GM21717 (cell line): ENCODE measurements at regions not wholly inside any gene's neighbourhood (a gene's known extent, or its start where the extent isn't known, plus 50 kb on each side); places are given as distances from the start of the nearest gene placed in this dataset.
"Not testable (repeated sequence)": the region's sequence is repeated elsewhere in the genome, so short reads cannot be mapped to it uniquely, and the experiment has no call there.

ENCODE experiments used
- ATAC-seq: cut with Tn5 transposase; IDR thresholded peaks from one replicate; pipeline ENCODE4 v1.9.1; 2021; ENCODE audit warnings: mild to moderate bottlenecking, moderate library complexity; ENCODE audit not compliant: unreplicated experiment

DNA sequence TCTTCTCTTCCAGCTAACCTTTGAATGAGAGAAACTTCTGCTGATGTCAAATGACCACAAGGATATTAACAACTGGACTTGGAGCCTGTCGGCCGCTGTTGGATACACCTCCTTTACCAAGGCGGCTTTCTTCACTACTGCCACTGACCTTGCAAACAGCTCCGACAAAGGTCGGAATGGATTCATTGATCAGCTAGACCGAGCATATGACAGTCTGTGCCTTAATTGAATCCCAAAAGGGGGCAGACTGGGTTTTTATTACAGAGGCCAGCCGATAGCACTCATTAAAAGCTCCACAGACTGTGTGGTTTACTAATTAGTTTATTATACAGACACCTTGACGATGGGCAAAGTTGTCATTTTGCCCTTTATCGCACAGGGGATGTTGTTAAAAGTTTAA lies 394.5 kb downstream of the RERGL start:
- no peak for ATAC-seq

DNA sequence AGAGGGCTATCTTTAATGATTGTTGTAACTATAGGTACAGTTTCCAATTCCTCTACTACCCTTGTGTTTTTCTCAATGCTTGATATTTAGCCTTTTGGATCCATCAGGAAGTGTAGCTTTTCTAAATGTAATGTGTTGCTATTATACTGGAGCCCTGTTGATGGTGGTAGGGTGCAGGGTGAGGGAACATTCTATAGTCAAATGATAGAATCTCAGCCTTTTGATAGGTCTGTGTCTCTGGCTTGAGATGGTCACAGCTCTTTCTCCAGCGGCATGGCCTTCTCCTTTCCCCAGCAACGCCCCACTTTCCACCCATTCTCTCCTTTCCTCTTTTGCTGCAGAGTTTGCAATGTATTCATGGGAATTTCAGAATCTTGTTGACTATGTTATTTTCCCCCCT lies 398.6 kb downstream of the RERGL start:
- no peak for ATAC-seq

DNA sequence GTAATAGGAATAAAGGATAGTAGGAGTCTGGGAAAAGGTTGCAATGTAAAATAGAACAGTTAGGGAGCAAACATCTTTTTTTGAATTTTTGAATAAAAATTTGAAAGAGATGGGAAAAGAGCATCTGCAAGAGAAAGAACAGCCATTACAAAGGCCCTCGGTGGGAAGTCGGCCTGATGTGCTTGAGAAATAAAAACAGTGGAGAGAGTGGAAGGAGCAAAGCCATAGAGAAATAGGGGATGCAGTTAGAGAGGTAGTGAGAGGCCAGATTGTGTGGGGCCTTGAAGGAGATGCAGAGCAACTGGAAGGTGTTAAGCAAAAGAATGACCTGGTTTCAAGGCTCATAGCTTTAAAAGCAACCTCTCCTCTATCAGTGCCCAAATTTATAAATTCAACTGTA lies 409.8 kb downstream of the RERGL start:
- no peak for ATAC-seq

DNA sequence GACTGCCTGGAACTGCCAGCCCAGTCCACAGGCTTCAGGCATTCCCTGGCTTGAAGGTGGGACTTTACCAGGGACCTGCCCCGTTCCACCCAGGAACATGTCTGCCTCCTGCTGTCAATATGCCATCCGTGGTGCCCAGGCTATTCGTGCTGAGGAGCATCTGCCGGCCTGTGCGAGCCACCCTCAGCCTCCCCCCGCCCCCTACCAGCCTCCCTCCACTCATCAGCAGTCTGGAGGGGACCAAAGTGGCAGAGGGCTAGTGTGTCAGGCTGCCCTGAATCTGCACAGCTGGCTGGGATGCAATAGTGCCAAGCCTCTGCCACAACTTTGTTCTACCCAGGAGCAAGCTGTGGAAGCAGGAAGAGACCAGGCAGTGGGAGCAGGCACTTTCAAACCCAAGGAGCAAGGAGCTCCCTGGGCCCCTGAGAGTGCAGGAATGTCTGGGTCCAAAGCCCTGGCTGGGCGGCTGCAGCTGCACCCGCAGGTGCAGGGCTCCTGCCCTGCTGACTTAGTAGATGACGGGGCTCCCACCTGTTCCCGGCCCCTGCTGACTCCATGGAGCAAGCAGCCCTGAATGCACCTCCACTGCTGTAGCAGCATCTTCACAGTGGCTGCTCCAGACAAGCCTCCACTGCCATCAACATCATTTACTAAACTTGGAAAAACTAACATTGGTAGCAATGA lies 423.2 kb downstream of the RERGL start:
- ATAC-seq = no peak

DNA sequence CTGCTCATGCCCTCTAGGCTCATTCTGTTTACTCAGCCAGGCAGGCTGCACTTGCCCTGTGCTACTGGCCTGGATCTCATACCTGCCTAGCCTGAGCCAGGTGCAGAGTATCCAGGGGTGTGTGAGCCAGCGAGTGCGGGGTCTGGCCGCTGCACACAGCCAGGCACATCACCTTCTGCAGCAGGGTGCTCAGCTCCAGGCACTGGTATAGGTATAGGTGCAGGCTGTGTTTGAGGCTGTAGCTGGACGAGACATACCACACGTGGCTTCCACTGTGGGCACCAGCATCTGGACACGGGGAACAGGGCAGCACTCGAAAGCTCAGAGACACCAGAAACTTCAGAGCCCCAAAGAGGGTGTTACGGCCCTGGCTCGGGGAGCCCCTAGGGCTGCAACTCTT lies 424.2 kb downstream of the RERGL start:
- no peak for ATAC-seq

DNA sequence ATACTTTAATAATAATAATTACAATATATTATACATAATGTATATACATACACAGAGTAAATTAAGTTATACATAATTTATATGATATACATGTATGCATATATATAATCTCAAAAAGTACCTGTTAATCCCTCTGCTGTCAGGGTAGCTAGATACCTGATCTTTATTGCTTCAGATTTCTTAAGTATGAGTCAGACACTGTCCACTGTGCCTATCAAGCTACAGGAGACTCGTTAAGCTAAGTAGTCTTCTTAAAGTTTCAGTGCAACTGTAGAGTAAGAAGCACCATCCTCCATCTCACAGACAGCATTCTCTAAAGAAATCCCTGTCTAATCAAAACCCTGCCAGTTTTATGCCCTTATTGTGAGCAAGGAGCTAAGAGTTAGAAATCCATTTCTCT lies 428.7 kb downstream of the RERGL start:
- ATAC-seq = no peak

DNA sequence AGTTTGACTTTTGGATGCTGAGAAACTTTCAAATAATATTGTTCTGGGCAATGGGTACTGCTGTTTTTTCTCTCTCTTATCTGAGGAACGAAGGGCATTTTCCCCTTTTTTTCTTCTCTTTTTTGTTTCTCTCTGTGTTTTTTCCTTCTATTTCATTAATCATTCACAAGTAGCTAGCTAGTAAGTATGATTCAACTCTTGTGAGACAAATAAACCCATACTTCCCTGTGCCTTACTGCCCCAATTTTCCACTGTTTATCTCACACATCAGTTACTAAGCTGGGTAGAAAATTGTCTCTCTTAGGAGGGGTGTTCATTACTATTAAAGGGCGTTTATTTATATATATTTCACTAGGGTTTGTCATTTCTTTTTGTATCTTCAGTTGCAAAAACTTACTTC lies 437.6 kb downstream of the RERGL start:
- no peak for ATAC-seq

DNA sequence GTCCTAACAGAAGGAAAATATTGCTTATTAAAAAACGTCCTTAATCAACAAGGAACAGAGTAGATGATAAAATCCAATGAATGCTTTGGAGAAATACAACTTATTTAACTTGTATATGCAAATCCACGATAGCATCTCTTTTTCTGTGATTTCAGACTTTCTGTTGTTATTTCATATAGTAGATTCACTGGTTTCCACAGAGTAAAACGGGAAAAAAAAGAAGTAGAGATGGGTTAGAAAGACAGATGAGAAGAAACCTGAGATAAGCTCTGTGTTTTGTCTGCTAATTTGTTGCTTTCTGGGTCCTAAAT lies 447.7 kb downstream of the RERGL start:
- no peak for ATAC-seq

DNA sequence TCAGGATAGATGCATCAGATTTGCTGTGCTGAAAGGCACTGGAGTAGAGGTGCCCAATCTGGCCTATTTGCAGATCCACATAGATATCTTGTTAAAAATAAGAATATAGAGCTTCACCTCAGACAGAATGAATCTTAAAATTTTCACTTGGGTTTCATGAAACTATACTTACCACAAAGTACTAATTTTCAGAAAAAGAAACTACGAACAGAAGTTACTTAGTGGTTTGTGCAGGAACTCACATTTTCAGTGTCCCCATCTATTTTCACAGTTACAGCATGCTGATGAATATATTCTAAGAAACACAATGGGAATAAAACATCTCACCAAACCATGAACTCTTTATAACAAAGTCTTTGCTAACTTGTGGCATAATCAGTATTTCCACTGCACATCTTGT lies 449.4 kb downstream of the RERGL start:
- no peak for ATAC-seq

DNA sequence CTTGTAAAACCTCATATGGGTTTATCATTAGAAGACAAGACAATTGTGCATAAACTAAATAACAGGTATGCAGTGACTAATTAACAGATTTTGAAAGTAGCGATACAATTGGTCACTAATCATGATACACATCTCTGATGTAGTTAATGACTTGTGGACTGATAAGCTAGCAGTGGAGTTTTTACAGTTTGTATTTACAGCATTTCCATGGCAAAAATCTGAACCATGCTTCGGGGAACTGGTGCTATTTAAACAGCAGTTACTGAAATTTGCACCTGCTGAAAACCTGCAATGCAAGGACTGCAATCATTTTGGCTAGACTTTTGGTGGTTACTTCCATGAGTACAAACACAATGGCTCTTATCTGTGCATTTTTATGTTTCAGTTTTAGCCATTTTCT lies 471.2 kb downstream of the RERGL start:
- no peak for ATAC-seq

DNA sequence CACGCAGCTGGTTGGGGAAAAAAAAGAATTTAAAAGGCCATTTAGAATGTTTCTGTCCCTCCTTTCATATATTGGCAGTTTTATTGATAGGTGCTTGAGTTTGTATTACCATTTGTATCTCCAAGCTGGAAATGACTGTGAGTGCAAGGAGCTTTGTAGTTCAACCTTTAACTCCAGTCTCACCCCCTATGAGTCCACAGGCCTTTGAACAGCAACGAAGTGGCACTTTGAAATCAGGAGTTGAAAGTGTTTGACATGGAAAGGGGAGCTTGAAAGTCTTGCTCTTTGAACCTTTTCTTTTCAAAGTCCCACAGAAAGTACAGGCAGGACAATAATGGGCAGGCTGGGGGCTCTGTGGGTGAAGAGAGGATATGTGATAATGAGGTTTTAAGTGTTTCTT lies 480.3 kb downstream of the RERGL start:
- no peak for ATAC-seq

DNA sequence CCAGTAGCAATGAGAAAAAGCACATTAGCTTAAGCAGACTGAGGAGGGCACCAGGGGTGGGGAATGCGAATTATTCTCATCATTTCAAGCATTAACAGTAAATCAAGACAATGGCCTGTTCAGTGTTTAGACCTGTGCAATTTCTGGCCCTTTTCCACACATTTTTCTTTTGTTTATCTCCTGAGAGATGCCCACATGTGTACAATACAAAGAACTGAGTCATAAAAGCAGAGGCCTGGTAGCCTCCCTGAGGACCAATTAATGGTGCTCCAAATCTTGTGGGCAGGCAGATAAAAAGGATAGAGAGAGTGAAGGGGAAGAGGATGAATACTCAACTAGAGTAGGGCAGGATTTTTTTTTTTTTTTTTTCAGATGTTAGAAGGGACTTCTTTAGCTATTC lies 480.8 kb downstream of the RERGL start:
- no peak for ATAC-seq

DNA sequence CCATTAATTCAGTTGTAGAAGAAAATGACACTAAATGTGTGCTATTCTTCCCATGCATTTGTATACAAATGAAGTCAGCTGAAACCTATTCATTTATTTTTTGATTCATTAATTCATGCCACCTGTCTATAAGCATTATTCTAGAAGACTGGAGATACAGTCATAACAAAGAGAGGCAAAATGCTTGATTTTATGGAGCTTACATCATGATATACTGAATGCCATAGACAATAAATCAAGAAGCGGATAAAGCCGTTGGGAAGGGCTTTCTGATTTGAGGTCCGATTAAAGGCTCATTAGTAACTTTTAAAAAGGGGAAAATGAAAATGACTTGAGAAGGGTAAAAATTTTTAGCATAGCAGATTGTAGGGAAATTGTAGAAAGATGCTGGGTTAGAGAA lies 494.9 kb downstream of the RERGL start:
- no peak for ATAC-seq

DNA sequence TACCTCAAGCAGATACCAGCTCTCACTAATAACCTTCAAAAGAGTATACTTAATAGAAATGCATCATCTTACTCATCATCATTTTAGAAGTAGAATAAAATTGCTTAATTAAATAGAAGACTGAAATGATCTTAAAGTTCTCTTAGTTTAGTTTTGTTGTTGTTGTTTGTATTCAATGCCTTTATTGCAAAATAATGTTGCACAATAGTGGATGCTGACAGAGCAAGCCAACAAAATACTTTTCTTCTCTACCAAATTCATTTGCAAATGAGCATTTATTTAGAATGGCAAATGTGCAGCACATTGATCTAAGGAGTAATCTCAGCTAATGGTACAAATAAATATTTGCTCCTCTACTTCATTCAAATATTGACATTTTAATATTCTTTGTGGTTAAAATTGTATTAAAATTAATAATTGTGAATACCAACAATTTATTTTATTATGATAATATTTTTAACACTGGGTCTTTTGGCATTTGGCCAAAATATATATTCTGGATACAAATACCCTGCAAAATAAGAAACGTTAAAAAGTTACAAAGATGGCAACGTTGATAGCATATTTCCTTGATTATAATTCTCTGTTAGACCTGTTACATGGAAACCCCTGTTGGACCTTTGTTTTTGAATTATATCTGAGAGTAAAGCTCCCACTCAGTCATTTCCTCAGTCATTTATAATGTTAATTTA lies 496.1 kb downstream of the RERGL start:
- no peak for ATAC-seq

DNA sequence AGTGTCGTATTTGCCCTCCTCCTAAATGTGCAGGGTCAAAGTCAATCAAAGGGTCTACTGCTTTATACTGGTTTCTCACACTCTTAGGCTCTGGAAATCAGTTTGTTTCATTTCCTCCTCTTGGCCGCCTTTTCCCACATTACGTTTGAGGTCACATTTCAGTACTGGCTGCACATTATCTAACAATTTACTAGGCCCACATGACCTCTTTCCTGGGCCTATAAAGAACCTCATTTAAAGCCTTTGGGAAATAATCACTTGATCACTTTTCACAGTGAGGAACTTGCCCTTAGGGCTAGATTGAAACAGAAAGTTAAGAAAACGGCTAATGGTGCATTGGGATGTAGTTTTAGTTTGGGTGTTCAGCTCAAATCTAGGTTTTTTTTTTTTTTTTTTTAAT lies 497.5 kb downstream of the RERGL start:
- ATAC-seq = no peak

DNA sequence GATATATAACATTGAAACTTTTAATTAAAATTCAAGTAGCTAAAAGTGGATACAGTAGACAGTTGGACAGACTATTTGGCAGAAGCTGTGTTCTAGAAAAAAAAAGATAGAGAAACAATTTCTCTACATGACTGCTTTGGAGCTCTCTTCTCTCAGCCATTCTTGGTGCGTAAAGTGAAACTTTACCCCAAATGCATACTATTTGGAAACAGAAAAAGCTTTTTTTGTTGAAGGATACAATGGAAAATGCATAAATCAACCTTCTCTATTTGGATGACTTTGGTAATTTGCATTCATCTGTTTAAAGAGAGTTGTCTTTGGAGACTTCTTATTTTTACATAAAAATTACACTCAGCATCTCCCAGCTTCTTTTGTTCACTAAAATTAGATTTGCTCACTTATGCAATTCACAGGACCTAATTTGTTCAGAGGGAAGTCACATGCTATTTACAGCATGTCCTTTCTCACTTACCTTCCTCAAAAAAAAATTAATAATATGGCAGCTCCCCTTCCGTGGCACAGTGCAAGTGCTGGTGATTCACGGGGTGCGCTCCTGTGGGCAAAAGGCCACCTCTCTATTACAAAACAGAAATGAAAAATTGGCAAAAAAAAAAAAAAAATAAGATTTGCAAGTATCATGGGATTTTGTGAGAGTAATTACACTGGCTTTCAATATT lies 498.9 kb downstream of the RERGL start:
- ATAC-seq = no peak

DNA sequence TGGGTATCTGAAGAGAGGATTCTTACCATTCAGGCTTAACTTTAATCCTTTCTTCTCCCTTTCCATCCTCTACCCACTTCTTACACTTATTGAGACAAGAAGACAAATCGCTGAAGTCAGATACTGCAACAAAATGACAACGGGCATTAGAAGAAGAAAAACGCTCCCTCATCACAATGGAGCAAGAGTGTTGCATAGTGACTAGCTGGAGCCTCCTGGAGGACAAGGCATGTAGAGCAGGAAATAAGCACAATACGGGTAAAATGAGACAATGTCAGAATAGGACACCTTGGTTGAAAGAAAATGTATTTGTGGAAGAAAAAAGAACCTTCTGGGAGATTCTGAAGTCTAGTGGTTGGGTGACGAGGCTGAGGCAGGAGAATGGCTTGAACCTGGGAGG lies 501.0 kb downstream of the RERGL start:
- no peak for ATAC-seq

DNA sequence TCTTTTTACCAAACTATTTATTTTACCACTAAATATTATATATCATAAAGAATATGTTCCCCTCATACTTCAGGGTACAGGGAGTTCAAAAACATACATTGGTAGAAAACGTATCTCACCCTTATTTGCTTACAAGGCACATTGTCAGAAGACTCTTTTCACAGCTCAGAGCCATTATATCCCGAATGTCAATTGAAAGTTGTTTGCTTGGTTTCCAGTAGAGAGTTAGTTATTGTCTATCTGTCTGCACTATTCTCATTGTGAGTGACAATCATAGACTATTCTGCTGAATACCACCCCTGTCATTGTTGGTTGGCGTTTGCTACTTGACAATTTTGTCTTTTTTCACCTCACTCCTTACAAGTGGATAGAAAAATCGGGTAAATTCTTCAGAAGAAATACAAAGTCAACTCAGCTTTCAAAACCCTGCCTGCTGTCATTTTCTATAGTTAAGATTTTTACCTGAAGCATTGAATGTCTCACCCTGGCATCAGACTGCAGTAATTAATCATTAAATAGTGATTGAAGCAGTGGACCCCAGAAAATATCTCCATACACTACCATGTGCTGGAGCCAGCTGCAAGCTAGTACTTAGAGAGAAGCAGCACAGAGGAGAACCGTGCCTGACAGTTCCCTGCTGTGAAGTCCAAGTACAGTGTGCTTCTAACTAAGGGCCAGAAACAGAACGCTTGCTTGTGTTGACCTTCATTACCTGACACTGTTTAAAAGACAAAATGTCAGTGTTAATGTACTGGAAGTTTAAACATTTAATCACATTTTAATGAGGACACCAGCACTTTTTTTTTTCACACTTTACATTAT lies 510.6 kb downstream of the RERGL start:
- no peak for ATAC-seq

DNA sequence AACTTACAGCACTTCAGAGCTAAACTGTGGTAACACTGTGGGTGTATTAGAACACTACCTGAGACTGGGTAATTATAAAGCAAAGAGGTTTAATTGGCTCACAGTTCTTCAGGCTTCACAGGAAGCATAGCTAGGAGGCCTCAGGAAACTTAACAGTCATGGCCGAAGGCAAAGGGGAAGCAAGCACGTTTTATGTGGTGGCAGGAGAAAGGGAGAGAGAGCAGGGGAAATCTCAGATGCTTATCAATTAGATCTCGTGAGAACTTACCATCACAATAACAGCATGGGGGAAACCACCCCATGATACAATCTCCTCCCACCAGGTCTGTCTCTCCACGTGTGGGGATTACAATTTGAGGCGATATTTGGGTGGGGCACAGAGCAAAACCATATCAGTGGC lies 512.6 kb downstream of the RERGL start:
- no peak for ATAC-seq

DNA sequence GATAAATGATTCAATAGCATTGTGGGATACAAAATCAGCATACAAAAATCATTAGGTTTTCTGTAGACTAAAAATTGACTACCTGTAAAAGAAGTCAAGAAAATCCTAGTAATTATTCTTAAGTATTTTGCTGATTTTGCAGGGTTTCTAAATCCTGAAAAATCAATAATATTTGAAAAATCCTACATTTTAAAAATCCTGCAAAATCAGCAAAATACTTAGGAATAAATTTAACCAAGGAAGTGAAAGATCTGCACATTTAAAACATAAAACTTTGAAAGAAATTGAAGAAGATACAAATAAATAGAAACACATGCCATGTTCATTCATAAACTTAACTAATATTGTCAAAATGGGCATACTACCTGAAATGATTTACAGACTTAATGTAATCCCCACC lies 517.7 kb downstream of the RERGL start:
- no peak for ATAC-seq

DNA sequence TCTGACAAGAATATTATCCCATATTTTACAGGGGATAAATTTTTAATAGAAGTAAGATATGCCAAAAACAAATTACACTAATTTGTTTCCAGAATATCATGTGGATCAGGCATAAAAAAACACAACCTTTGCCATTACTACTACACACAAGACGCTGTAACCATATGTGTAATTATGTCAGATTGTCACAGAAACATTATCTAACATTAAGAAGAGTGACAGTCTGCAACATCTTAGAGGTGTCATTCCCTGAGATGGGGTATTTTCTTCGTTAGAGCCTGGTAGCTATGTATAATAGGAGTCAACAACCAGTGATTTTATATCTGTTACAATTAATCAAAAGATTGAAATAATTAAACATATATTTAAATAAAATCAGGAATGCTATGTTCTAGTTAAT lies 518.9 kb downstream of the RERGL start:
- ATAC-seq = no peak

DNA sequence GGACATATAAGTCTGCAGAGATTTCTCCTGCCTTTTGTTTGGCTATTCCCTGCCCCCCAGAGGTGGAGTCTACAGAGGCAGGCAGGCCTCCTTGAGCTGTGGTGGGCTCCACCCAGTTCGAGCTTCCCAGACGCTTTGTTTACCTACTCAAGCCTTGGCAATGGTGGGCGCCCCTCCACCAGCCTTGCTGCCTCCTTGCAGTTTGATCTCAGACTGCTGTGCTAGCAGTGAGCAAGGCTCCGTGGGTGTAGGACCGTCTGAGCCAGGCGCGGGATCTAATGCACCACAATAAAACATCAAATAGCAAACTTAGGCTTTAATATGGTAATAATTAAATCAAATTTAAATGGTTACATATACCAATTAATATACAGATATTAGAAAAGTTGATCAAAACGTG lies 525.4 kb downstream of the RERGL start:
- ATAC-seq = not testable (repeated sequence)
